ENCODE measurements at regions not wholly inside any gene's neighbourhood (a gene's known extent, or its start where the extent isn't known, plus 50 kb on each side); places are given as distances from the start of the nearest gene placed in this dataset.
"Not testable (repeated sequence)": the region's sequence is repeated elsewhere in the genome, so short reads cannot be mapped to it uniquely, and the experiment has no call there.

GRCh38 chr17:16842346-16842745 is 129.6 kb downstream of the TNFRSF13B start:
- not testable (repeated sequence) for DNase-seq (ENCODE audit: low spot score)

GRCh38 chr17:16841896-16842295 is 130.0 kb downstream of the TNFRSF13B start:
- not testable (repeated sequence) for DNase-seq (ENCODE audit: low spot score)

GRCh38 chr17:16840219-16840618 is 131.7 kb downstream of the TNFRSF13B start:
- DNase-seq (ENCODE audit: low spot score) = not testable (repeated sequence)

- not testable (repeated sequence) for DNase-seq (ENCODE audit: low spot score)
These were observed 132.4 kb downstream of the TNFRSF13B start for GRCh38 chr17:16839242-16840175.

GRCh38 chr17:16838795-16839194 is 133.1 kb downstream of the TNFRSF13B start:
- DNase-seq (ENCODE audit: low spot score) = not testable (repeated sequence)

GRCh38 chr17:16838287-16838686 is 133.6 kb downstream of the TNFRSF13B start:
- DNase-seq (ENCODE audit: low spot score) = not testable (repeated sequence)

GRCh38 chr17:16837468-16838266 is 134.3 kb downstream of the TNFRSF13B start:
- not testable (repeated sequence) for DNase-seq (ENCODE audit: low spot score)

- not testable (repeated sequence) for DNase-seq (ENCODE audit: low spot score)
These were observed 135.5 kb downstream of the TNFRSF13B start for GRCh38 chr17:16836315-16836915.

GRCh38 chr17:16833517-16833916 is 138.4 kb downstream of the TNFRSF13B start:
- DNase-seq (ENCODE audit: low spot score) = not testable (repeated sequence)

GRCh38 chr17:16832853-16833252 is 139.1 kb downstream of the TNFRSF13B start:
- not testable (repeated sequence) for DNase-seq (ENCODE audit: low spot score)

GRCh38 chr17:16832206-16832605 is 139.7 kb downstream of the TNFRSF13B start:
- not testable (repeated sequence) for DNase-seq (ENCODE audit: low spot score)

- not testable (repeated sequence) for DNase-seq (ENCODE audit: low spot score)
These were observed 140.7 kb downstream of the CCDC144A start for GRCh38 chr17:16830770-16831169.

GRCh38 chr17:16830219-16830618 is 140.2 kb downstream of the CCDC144A start:
- not testable (repeated sequence) for DNase-seq (ENCODE audit: low spot score)

Measured in D341Med (cell line).